Stimulated activated CD8-positive, alpha-beta memory T cell treated with anti-CD3 and anti-CD28 coated beads, Interleukin-2, amount 100 ng/mL, for 1 hour (primary cell): ENCODE measurements at regions not wholly inside any gene's neighbourhood (a gene's known extent, or its start where the extent isn't known, plus 50 kb on each side); places are given as distances from the start of the nearest gene placed in this dataset.
"Not testable (repeated sequence)": the region's sequence is repeated elsewhere in the genome, so short reads cannot be mapped to it uniquely, and the experiment has no call there.

Source experiments
- DNase-seq, 2 donors: peaks; one replicate each; pipeline ENCODE4 v3.0.0-alpha.2; 2020; ENCODE audit warnings: low read depth in 2 of 2

DNA sequence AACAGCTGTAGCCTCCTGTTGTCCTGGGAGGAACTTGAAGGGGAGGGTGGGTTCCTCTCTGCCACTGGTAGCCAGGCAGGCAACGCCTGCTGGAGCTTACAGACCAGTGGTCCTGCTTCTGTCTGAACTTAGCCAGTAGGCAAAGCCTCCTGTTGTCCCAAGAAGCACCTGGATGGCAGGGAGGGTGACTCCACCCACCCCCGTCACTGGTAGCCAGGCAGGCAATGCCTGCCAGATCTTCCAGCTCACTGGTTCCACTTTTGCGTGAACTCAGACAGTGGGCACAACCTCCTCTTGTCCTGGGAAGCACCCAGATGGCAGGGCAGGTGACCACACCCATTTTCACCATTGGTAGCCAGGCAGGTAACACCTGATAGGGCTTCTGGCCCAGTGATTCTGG is 203.5 kb upstream of the DIPK2B start:
- no peak for DNase-seq

DNA sequence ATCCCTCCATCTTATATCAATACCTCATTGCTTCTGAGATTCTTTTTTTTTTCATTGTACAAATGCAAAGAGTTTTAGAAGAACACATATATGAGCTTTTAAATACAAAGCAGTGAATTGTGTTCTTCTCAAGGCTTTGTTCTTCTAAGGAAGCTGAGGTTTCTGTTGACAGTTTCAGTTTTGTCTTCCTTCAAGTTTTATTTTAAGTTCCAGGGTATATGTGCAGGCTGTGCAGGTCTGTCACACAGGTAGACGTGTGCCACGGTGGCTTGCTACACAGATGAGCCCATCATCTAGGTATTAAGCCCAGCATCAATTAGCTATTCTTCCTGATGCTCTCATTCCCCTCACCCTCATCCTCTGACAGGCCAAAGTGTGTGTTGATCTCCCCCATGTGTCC is 201.2 kb upstream of the DIPK2B start:
- no peak for DNase-seq

DNA sequence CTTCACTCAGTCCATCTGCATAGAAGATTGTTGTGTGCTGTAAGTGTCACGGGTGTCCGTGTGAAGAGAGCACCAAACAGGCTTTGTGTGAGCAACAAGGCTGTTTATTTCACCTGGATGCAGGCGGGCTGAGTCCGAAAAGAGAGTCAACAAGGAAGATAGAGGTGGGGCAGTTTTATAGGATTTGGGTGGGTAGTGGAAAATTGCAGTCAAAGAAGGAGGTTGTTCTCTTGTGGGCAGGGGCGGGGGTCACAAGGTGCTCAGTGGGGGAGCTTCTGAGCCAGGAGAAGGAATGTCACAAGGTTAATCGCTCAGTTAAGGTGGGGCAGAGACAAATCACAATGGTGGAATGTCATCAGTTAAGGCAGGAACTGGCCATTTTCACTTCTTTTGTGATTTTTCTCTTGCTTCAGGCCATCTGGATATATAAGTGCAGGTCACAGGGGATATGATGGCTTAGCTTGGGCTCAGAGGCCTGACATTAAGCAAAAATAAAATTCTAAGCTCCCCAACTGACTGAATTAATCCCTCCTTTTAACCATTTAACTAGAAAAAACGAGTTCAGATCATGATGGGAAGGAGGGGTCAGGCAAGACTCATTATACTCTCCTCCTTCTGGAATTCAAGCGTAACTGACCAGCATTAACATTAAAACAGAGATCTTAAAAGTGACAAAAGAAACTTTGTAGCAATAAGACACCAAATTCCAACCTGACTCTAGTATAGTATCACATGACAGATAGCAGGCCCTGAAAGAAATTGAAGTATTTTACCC is 200.5 kb upstream of the DIPK2B start:
- DNase-seq, result not testable (repeated sequence)

DNA sequence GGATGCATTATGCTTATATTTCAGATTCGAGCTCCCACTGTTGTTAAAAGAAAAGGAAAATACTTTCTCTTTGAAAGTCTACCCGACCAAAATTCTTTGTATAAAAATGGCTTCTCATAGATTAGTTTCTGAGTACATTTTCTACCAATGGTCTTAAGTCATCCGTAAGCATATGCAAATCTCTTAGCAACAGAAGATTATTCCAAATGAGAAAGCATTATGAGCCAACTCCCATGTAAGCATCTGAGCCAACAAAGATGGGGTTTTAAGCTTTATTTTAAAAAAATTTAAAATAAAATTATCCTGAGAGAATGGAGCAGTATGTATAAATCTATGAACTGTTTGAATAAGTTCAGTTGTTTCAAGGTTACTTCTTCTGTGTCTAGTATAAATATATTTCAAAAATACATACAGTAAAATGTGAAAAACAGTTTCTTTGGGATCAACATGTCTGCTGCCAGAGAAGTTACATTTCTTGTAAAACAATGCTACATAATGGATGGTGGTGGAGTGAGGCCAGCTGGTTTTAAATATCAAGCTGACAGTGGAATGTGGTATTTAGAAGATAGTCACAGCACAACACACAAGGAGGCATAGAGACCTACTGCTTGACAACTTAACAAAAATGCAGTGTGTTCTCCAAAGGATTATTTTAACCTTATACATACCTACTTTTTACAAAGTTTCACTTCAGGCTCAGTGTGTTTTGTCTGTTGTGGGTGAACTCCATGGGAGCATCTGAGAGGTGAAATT is 199.5 kb upstream of the DIPK2B start:
- no peak for DNase-seq

DNA sequence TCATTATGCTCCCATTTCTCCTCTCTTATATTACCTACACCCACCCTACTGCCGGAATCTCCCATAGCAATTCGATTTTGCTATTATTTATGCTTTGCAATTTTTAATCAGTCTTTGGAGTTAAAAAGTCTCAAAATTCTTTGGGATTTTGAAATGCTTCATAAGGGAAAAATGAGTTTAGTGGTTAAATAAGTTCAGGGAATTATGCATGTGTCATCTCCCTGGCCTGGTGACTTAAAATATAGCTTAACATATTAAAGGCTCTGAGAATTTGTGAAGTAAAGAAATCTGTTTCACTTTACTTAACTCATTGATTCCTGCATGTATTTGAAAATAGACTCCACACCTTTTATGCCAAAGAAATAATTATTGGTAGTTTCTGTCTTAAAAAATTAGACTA is 185.1 kb upstream of the DIPK2B start:
- no peak for DNase-seq

DNA sequence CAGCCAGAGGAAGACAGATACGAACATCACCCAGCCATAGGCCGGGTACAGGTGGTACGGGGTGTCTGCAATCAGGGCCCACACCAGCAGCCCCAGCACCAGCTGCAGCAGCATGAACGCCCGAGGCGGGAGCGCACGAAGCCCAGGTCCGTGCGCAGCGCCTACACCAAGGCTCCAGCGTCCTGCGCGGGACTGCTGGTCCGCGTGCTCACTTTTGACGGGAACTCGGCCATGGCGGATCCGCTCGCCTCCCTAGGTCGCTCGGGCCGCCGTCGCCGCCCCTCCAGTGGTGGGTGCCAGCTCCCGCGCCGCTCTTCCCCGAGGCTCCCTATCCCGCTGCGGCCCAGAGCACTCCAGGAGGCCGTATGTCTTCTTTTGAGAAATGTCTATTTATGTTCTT is 181.2 kb upstream of the DIPK2B start:
- no peak for DNase-seq

DNA sequence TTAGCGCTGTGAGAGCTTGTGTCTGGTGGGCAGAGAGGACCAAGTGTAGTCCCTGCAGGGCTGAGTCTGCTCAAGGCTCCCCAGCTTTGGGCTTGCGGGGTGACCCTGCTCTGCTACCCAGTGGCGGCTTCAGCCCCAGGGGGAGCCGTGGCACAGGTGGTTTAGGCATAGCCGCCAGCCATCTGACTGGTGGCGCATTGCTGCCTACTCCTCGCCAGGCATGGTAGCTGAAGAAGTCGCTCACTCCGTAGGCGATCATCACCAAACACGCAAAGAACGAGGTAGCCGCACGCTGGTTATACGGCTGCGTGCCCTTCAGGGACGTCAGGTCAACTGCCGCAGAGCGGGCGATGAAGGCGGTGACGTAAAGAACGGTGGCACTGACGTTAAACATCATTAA is 180.7 kb upstream of the DIPK2B start:
- no peak for DNase-seq

DNA sequence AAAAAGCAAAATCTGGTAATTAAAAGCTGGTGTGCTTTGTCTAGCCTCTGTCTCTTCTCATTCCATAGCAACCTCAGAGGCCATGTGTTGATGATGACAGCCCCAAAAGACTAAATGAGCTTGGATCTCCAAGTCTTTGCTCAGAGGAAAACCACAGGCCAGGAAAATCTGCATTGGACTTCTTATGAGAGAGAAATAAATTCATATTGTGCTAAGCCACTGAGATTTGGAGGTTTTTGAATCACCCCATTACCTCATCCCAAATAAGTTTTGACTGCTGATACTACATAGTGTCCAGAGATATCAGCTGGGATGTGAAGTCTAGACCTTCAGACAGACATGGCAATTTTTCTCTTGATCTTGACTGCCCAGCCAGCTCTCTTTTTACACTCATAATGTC is 178.6 kb upstream of the DIPK2B start:
- DNase-seq, result no peak

DNA sequence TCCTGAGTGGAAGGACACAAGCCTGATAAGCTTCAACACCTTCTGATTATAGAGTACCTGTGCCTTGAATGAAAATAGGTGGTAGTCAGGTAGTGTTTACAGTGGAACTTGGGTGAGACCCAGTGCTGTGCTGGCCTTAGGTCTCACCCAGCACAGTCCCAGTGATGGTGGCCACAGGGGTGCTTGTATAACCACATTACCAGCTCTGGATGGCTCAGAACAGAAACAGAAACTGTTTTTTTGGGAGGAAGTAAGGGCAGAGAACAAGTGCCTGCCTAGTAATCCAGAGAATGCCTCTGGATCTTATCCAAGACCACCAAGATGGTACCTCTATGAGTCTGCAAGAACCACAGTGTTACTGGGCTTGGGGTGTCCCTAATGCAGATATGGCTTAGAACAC is 171.5 kb upstream of the DIPK2B start:
- DNase-seq, result no peak

DNA sequence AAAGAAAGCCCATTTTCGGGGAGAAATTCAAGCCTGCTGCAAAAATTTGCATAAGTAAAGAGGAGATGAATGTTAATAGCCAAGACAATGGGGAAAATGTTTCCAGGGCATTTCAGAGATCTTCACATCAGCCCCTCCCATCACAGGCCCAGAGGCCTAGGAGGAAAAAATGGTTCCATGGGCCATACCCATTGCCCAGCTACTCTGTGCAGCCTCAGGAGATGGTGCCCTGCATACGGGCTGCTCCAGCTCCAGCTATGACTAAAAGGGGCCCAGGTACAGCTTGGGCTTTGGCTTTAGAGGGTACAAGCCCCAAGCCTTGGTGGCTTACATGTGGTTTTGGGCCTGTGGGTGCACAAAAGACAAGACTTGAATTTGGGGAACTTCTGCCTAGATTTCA is 168.0 kb upstream of the DIPK2B start:
- no peak for DNase-seq

DNA sequence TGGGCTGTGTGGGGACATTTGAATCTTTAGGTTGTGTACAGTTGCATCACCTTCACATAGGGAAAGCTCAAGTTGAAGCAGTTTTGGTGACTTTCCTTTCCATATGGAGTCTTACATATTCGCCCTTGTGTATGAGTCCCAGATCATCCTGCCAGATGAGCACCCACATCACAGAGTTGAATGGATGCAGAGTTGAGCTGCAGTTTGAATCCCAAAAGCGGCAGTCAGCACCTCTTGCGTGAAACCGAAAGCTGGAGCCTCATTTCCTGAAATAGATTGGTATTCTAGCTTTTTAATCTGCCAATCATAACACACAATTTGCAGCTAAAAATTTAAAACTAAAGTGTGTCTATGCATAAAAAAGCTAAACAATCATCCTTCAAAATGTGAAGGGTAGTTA is 162.9 kb upstream of the DIPK2B start:
- no peak for DNase-seq

DNA sequence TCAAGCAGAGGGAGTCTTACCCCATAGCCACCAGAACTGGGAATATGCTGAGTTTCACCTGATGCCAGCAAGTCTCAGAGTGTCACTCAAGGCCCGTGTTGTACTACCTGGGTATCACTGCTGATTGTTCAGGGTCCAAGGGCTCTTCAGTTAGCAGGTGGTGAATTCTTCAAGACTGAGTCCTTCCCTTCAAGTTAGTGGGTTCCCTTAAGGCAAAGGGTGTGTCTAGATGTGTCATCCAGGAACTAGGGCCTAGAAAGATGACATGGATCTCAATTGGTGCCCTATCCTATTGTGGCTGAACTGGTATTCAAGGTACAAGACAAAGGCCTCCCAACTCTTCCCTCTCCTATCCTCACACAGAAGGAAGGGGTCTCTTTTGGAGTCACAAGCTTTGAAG is 159.9 kb upstream of the DIPK2B start:
- no peak for DNase-seq

DNA sequence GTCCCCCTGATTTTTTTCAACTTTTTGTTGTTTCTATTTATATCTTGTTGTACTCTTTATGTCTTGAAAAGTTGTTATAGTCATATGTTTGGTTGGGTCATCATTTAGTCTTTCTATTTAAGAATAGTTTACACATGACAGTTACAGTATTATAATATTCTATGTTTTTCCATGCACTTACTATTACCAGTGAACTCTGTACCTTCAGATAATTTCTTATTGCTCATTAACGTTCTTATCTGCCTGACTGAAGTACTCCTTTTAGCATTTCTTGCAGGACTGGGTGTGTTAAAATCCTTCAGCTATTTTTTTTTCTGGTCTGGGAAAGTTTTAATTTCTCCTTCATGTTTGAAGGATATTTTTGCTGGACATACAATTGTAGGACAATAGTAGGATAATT is 157.7 kb upstream of the DIPK2B start:
- no peak for DNase-seq

DNA sequence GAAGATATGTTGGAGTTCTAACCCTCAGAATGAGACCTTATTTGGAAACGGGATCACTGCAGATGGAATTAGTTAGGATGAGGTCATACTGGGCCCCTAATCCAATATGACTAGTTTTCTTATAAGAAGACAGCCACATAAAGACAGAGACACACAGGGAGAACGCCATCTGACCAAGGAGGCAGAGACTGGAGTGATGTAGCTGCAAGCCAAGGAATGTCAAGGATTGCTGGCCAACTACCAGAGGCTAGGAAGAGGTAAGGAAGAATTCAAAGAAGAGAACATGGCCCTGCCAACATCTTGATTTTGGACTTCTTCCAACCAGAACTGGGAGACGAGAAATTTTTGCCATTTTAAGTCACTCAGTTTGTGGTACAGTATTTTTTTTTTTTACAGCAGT is 152.8 kb upstream of the DIPK2B start:
- DNase-seq, result no peak

DNA sequence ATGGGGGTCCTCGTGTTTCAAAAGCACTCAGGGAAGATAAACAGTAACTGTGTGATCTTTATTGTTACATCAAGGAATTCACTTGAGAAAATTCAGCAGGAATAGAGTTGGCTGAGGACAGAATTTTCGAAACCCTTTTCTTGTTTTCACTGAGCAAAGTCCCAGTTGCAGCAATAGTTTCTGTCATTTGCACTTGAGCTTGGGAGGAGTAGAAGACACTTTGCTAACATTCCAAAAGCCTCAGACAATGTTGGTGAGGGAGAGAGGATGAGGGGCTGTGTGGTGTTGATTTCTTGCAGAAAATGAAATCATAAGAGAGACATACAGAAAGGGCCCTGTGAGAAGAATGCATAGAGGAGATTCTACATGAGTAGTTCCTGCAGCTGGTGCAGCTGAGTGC is 151.9 kb upstream of the DIPK2B start:
- no peak for DNase-seq

DNA sequence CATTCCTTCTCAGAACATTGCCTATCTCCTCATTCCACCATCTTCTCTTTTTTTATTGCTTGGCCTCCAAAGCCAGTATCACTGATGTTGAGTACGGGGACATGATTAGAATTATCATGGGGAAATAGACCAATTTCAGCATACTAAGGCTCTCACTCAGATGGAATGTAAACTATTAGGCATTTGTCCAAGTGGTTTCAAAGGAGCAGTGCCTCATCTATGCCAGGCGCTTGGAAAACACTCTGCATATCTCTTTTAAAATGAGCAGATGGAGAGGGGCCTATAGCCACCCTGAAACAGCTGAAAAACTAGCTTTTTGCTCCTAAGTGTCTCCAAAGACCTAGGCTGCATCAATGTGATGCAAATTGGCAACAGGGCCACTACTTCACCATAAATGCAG is 150.8 kb upstream of the DIPK2B start:
- no peak for DNase-seq

DNA sequence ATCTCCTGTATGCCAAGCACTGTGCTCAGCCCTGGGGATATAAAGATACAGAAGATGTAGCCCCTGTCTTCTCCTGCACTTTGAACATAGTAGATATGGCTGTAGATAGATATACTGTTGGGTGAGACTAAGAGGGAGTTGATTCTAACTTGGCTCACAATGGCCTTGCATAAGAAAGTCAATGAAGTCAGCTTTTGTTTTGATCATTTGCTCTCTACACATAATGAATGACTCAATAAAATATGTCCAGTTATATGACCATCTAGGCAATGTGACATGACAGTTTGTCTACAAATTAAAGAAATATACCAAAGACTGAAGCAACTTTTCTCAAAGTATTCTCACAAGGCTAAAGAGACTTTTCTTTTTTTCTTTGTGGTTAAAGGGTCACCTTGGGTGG is 147.6 kb upstream of the DIPK2B start:
- no peak for DNase-seq

DNA sequence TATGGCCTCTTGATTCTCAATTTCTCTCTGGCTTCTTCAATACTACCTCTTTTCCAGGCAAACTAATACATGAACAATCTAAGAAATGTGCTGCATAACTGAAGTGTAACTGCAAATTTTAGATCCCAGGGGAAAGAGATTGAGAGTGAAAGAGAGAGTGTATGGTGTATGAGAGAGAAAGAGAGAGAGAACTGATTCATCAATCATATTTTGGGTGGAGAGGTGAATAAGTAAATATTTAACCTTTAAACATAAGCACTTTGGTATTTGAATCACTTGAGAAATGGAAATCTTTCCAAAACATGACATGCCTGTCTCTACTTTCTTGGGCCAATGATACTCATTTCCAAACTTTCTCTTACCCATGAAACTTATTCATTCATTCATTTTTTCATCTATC is 147.2 kb upstream of the DIPK2B start:
- DNase-seq, result no peak

DNA sequence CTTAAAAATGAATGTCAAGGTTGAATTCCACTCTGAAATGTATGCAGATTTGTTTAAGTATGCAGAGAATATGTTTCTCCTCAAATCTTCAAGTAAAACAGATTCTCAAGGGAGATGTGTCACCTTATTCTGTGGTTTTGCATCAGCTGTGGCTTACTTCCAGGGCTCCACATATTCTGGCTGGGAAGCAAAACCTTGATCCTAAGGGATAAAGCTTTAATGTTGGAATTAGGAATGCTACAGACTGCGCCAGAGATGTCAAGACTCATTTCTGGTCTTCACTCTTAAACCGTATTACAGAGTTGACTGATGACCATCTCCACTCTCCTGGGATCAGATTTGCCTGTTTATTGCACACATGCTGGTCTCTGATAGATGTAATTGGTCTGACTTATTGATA is 143.9 kb upstream of the DIPK2B start:
- DNase-seq, result no peak

DNA sequence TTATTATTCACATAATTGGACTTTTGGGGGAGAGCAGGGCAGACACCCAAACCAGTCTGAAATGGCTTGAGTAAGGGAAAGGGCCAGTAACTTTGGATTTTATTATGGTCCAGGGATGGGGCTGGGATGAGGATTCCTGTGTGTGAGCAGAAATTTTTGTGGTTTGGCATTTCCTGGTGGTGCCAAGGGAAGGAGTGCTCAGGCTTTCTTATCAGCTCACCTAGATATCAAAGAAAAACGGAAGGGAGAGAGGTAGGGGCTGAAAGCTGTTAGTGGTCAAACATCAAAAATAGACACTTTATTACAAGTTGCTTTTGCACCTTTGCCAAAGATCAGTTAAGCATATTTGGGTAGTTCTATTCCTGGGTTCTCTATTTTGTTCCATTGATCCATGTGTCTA is 128.5 kb upstream of the DIPK2B start:
- no peak for DNase-seq

DNA sequence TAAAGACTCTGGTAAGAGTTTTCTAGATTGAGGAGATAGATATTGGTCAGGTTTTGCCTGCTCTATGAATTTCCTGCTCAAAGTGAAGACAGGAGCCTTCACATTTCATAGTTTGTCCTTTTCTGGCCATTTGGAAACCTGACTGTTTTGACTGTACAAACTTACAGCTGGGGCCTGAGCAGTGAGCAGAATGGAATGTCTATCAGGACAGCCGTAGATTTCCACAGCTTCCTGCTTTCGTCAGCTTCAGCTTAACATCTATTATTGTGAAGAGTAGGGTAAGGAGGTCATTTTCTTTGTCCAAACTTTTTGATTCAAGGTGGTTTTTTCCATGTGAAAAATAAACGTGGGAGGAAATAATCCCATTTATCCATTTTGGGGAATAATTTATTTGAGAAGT is 124.3 kb upstream of the DIPK2B start:
- no peak for DNase-seq

DNA sequence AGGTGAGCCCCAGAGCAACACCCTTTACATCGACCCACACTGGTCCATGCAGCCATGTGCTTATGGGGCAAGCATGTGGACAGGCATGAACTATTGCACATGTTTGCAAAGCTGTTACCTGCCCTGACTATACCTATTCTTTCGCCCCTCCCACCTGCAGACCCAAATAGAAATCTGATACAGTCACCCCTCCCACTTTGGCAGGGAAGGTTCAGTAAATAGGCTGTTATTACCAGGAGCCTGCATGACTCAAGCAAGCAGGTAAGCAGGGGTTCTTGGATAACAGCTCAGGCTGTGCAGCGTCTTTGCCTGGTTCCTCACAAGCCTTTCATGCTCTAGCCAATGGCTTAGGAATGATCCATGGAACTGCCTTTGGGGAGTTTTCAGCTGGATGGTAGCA is 122.7 kb upstream of the DIPK2B start:
- DNase-seq, result no peak

DNA sequence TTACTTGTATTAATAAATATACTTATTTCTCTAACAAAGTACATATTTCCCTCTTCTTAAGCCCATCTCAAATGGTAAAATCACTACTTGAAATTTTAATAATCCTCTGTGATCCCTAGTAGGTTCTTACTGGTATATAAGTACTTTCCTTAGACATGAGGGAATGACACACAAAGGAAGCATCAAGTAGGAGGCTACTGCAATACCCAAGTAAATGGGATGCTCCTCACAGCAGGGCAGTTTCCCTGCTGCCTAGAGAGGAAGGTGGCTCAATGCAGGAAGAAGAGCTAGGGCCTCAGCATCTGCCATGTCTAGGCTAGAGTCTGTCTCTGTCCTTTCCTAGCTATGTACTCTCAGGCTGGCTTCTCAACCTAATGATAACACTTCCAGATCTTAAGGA is 122.1 kb upstream of the DIPK2B start:
- DNase-seq, result no peak

DNA sequence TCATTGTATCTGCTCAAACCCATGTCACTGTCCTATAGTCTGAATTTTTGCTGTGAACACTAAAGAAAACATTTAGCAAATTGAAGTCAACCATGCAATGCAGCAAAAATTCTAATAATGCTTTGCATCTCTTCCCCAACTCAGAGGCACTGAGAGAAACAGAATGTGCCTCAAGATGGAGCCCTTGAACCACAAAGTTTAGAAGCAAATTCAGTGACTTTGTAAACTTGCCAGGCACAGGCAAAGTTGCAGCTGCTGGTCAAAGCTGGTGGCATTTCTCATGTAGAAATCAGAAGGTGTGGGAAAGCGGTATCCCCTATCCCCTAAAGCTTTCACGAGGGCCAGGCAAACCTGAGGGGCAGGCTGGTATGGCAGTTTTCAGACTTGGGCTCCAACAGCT is 121.7 kb upstream of the DIPK2B start:
- DNase-seq, result no peak
